ENCODE measurements at regions not wholly inside any gene's neighbourhood (a gene's known extent, or its start where the extent isn't known, plus 50 kb on each side); places are given as distances from the start of the nearest gene placed in this dataset.

DNA sequence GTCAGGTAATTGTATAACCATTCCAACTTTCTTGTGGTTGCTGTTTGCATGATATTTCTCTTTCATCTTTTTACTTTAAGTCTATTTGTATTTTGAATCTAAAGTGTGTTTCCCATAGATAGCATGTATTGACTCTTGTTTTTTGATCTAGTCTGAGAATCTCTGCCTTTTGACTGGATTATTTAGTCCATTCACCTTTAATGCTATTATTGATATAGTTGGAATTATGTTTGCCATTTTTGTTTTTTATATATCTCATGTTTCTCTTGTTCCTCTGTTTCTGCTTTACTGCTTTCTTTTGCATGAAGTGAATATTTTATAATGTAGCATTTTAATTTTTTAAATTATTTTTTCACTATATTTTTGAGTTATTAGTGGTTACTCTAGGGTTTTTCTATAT is 103.9 kb upstream of the PMCH start:
- Mint-ChIP-seq H3K4me1 (no peaks in the 10 kb centered on the region), H3K36me3 (ENCODE audit: insufficient read depth in 1 of 3, low read depth in 3 of 3) (no peaks in the 10 kb centered on the region; a peak in 2 of 7 replicates), H3K4me3 (no peak overlapping the region), H3K27ac (no peak overlapping the region), H3K9me3 (peaks cover 2 to 10% of the 10 kb centered on the region in 2 experiments; a peak in 4 of 5 replicates), H3K27me3 (ENCODE audit: low read depth) (no peaks in the 10 kb centered on the region)
- Histone ChIP-seq H3K4ac (ENCODE audit: low read depth, low read length) (no peak overlapping the region), H3K9ac (ENCODE audit: extremely low read depth, insufficient read length, low read length) (no peak overlapping the region), H3K79me2 (ENCODE audit: insufficient read depth, low read length) (no peaks in the 10 kb centered on the region), H2BK20ac (ENCODE audit: low read depth, low read length, poor library complexity, severe bottlenecking) (no peak overlapping the region), H4K8ac (replicated peaks; ENCODE audit: insufficient read length, low read depth, low read length) (no peak overlapping the region), H2AK5ac (ENCODE audit: insufficient read length, low read length) (no peak overlapping the region), H3K23me2 (ENCODE audit: insufficient read length, low read depth, low read length, poor library complexity, severe bottlenecking) (no peaks in the 10 kb centered on the region), H2BK120ac (ENCODE audit: low read depth, low read length, poor library complexity, severe bottlenecking) (no peak overlapping the region), H2AFZ (ENCODE audit: low read length) (no peak overlapping the region), H3K9me3 (ENCODE audit: control insufficient read depth, low read depth, low read length) (no peaks in the 10 kb centered on the region), H3K27ac (ENCODE audit: insufficient read length, low read depth, low read length) (no peak overlapping the region), H3K23ac (ENCODE audit: insufficient read length, low read depth, low read length) (no peak overlapping the region), H3K14ac (ENCODE audit: insufficient read depth, low read length) (no peak overlapping the region), H3T11ph (ENCODE audit: low read length) (no peak overlapping the region), H3K79me1 (ENCODE audit: insufficient read depth, low read depth, low read length, poor library complexity, severe bottlenecking) (no peaks in the 10 kb centered on the region), H2BK15ac (ENCODE audit: low read depth, low read length) (no peak overlapping the region), H2BK12ac (ENCODE audit: insufficient read length, low read depth, low read length) (no peak overlapping the region), H2BK5ac (ENCODE audit: insufficient read length, low read length) (no peak overlapping the region), H3K4me2 (ENCODE audit: insufficient read depth, insufficient read length, low read length) (no peak overlapping the region), H3K27me3 (ENCODE audit: insufficient read depth, low read length) (no peaks in the 10 kb centered on the region), H3K18ac (ENCODE audit: insufficient read length, low read depth, low read length) (no peak overlapping the region), H4K91ac (ENCODE audit: insufficient read length, low read depth, low read length) (no peak overlapping the region), H3K56ac (ENCODE audit: insufficient read length, low read depth, low read length) (no peak overlapping the region), H3K4me1 (ENCODE audit: insufficient read depth, low read length) (no peaks in the 10 kb centered on the region), H4K20me1 (ENCODE audit: control insufficient read depth, insufficient read depth, insufficient read length) (no peaks in the 10 kb centered on the region), H4K5ac (ENCODE audit: insufficient read length, low read depth, low read length) (no peak overlapping the region)
- DNase-seq, result no peak
- TF ChIP-seq, protein P1, sequence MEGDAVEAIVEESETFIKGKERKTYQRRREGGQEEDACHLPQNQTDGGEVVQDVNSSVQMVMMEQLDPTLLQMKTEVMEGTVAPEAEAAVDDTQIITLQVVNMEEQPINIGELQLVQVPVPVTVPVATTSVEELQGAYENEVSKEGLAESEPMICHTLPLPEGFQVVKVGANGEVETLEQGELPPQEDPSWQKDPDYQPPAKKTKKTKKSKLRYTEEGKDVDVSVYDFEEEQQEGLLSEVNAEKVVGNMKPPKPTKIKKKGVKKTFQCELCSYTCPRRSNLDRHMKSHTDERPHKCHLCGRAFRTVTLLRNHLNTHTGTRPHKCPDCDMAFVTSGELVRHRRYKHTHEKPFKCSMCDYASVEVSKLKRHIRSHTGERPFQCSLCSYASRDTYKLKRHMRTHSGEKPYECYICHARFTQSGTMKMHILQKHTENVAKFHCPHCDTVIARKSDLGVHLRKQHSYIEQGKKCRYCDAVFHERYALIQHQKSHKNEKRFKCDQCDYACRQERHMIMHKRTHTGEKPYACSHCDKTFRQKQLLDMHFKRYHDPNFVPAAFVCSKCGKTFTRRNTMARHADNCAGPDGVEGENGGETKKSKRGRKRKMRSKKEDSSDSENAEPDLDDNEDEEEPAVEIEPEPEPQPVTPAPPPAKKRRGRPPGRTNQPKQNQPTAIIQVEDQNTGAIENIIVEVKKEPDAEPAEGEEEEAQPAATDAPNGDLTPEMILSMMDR (conservative IDR thresholded peaks at IDR 0.05), result no peak

Data from H9 (cell line).